ENCODE measurements at regions not wholly inside any gene's neighbourhood (a gene's known extent, or its start where the extent isn't known, plus 50 kb on each side); places are given as distances from the start of the nearest gene placed in this dataset.

DNA sequence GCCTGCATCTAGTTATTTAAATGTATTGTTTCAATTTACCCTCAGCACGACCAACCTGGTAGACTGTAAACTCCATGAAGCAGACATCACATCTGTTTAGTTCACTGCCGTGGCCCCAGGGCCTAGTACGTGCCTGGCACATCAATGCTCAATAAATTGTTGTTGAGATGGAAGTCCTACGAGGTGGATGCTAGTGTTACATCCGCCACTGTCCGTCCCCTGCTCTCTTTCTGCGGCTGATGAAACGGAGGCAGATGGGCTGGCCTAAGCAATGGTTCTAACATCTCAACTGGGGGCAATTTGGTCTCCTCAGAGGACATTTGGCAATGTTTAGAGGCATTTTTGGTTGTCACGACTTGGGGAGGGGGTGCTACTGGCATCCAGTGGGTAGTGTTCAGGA lies 121.4 kb upstream of the IGSF21 start:
- H3K27ac ChIP-seq, result no peak overlapping the region
- no peak for TF ChIP-seq CTCF (conservative IDR thresholded peaks at IDR 0.05)
- TF ChIP-seq ZFX (IDR thresholded peaks at IDR 0.05), result no peak

DNA sequence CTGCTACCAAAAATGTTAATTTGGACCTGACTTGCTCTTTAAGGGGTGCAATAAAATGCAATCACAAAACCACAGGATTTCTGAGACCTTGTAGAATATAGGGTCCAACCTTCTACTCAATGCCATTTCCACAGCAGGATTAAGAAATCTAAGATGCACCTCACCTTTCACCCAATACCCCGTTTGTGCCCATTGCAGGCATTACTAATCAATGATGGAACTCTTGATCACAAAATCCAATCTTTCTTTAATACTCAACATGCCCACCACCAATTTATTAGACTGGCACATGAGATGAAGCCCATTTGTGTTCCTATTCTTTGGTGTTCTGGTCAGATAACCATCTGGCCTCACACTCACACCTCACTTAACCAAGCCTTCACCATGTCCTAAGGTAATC lies 117.2 kb upstream of the IGSF21 start:
- H3K27ac ChIP-seq, result no peak overlapping the region
- TF ChIP-seq ZFX (IDR thresholded peaks at IDR 0.05) (no peak), CTCF (conservative IDR thresholded peaks at IDR 0.05) (no peak)

DNA sequence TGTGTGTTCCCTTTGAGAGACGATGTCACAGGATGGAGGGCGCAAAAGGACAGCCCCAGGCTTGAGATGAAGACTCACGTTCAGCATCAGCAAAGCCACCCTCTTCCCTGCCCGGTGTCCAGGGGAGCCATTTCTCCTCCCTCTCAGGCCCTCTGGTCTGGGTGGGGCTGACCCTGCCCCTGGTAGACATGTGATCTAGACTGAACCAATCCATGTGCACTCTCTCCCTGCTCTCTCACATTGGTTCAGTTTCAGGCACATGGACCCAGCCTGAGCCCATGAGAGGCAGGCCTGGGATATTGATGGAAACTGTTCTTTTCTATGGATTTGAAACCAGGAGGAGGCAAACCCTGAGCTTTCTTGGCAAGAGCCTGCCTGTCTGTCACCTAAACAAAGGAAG lies 115.6 kb upstream of the IGSF21 start:
- TF ChIP-seq CTCF (conservative IDR thresholded peaks at IDR 0.05) (no peak), ZFX (IDR thresholded peaks at IDR 0.05) (no peak)
- H3K27ac ChIP-seq, result no peak overlapping the region

GRCh38 chr1:17992800-17993199 lies 114.8 kb upstream of the IGSF21 start:
- no peak for TF ChIP-seq CTCF (conservative IDR thresholded peaks at IDR 0.05)
- no peak for TF ChIP-seq ZFX (IDR thresholded peaks at IDR 0.05)
- H3K27ac ChIP-seq, result no peak overlapping the region

- TF ChIP-seq ZFX (IDR thresholded peaks at IDR 0.05), result no peak
- no peak for TF ChIP-seq CTCF (conservative IDR thresholded peaks at IDR 0.05)
- no peak overlapping the region for H3K27ac ChIP-seq
These were observed 113.6 kb upstream of the IGSF21 start for GRCh38 chr1:17994046-17994445.

GRCh38 chr1:17995480-17995879 lies 112.1 kb upstream of the IGSF21 start:
- no peak for TF ChIP-seq ZFX (IDR thresholded peaks at IDR 0.05)
- H3K27ac ChIP-seq, result no peak overlapping the region

- peak; percentile 34 for TF ChIP-seq CTCF (conservative IDR thresholded peaks at IDR 0.05)
- TF ChIP-seq ZFX (IDR thresholded peaks at IDR 0.05), result no peak
These were observed 108.7 kb upstream of the IGSF21 start for GRCh38 chr1:17998889-17999288.

DNA sequence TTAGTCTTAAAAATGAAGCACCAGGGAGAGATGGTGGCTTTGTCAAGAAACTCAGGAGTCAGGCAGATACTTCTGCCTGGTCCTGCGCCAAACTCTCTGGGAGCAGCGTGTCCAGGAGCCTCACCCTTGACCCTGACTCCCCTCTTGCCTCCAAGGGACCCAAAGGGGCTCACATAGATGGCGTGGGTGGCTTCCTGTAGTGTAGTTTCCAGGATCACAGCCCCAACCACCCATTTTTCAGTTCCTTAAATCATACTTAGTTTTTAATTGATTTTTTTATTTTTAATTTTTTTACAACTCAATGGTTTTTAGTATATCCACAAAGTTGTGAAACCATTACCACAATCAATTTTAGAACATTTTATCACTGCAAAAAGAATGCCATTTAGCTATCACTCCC lies 107.7 kb upstream of the IGSF21 start:
- no peak overlapping the region for H3K27ac ChIP-seq
- TF ChIP-seq CTCF (conservative IDR thresholded peaks at IDR 0.05) (no peak), ZFX (IDR thresholded peaks at IDR 0.05) (no peak)

More at GRCh38 chr1:17998889-17999288, 108.7 kb upstream of the IGSF21 start:
- no peak overlapping the region for H3K27ac ChIP-seq
